ENCODE measurements at regions not wholly inside any gene's neighbourhood (a gene's known extent, or its start where the extent isn't known, plus 50 kb on each side); places are given as distances from the start of the nearest gene placed in this dataset.

DNA sequence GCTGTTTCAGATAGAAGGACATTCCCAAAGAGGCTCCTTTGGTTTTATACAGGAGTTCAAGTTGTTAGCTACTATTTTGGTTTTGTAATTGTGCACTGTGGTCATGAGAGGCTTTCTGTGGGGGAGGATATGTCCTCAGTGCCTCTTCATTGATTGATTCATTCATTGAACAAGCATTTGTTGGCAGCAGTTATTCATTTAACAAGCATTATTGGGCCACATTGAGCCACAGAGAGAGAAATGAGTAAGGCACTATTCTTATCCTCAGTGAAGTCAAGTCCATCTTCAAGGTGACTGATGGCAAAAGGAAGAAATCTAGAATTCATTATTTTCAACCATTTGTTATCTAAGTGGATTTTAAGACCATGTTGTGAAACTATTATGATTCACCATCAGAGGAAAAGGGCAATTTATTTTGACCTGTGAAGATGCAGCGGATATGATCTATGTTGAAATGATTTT, 697.2 kb upstream of the CITED2 start:
- Histone ChIP-seq H3K4me3 (ENCODE audit: low read depth, low read length, poor library complexity, severe bottlenecking) (no peak overlapping the region), H3K4me2 (ENCODE audit: low read length) (no peak overlapping the region), H3K9ac (ENCODE audit: low read length) (no peak overlapping the region), H3F3A (ENCODE audit: insufficient read depth, low read length) (no peaks in the 10 kb centered on the region), H3K36me3 (ENCODE audit: insufficient read depth, low read length) (no peaks in the 10 kb centered on the region), H3K4me1 (ENCODE audit: insufficient read depth, low read length, severe bottlenecking) (no peaks in the 10 kb centered on the region), H3K79me2 (ENCODE audit: insufficient read depth, low read length) (no peaks in the 10 kb centered on the region), H2AFZ (ENCODE audit: low read length) (no peak overlapping the region), H3K27me3 (ENCODE audit: insufficient read depth, low read length) (no peaks in the 10 kb centered on the region), H3K27ac (ENCODE audit: low read depth, low read length, poor library complexity, severe bottlenecking) (no peak overlapping the region), H4K20me1 (ENCODE audit: insufficient read depth, low read length) (no peaks in the 10 kb centered on the region), H3K9me3 (ENCODE audit: low read length) (no peaks in the 10 kb centered on the region), H3K9me2 (ENCODE audit: low read depth, low read length) (no peaks in the 10 kb centered on the region)
- TF ChIP-seq EZH2 (IDR thresholded peaks at IDR 0.05; ENCODE audit: borderline replicate concordance, low read length): no peak
- TF ChIP-seq, protein P1, sequence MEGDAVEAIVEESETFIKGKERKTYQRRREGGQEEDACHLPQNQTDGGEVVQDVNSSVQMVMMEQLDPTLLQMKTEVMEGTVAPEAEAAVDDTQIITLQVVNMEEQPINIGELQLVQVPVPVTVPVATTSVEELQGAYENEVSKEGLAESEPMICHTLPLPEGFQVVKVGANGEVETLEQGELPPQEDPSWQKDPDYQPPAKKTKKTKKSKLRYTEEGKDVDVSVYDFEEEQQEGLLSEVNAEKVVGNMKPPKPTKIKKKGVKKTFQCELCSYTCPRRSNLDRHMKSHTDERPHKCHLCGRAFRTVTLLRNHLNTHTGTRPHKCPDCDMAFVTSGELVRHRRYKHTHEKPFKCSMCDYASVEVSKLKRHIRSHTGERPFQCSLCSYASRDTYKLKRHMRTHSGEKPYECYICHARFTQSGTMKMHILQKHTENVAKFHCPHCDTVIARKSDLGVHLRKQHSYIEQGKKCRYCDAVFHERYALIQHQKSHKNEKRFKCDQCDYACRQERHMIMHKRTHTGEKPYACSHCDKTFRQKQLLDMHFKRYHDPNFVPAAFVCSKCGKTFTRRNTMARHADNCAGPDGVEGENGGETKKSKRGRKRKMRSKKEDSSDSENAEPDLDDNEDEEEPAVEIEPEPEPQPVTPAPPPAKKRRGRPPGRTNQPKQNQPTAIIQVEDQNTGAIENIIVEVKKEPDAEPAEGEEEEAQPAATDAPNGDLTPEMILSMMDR (IDR thresholded peaks at IDR 0.05; ENCODE audit: low read length): no peak

DNA sequence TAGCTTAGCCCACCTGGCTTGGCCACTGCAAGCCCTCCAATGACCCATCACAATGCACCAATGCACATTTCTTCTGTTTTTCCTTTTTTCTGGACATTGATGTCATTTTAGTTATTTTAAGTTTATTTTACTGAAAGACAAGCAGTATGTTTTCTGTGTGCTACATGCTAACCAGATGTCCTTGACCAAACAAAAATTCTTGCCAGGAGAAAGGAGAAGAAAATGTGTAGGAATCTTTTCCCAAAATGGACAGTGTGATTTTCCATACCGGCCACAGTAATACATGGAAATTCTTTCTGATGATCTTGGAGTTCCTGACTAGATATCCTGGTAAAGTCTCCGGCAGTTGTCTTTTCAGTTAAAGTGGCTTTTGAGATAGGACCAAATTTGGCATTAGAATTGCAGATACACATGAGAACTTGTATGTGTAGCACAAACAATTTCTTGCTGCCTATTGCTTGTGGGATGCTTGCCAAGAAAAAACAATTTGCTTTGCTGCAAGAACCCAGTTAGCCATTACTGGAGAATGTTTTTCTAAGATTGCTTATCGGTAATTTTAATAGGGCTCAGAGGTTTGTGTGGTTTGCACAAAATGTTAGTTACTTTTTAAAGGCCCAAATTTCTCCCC, 696.5 kb upstream of the CITED2 start:
- Histone ChIP-seq H4K20me1 (ENCODE audit: insufficient read depth, low read length) (no peaks in the 10 kb centered on the region), H3K9ac (ENCODE audit: low read length) (no peak overlapping the region), H2AFZ (ENCODE audit: low read length) (no peak overlapping the region), H3F3A (ENCODE audit: insufficient read depth, low read length) (no peaks in the 10 kb centered on the region), H3K27me3 (ENCODE audit: insufficient read depth, low read length) (no peaks in the 10 kb centered on the region), H3K79me2 (ENCODE audit: insufficient read depth, low read length) (no peaks in the 10 kb centered on the region), H3K4me3 (ENCODE audit: low read depth, low read length, poor library complexity, severe bottlenecking) (no peak overlapping the region), H3K27ac (ENCODE audit: low read depth, low read length, poor library complexity, severe bottlenecking) (no peak overlapping the region), H3K9me2 (ENCODE audit: low read depth, low read length) (no peaks in the 10 kb centered on the region), H3K4me1 (ENCODE audit: insufficient read depth, low read length, severe bottlenecking) (no peaks in the 10 kb centered on the region), H3K36me3 (ENCODE audit: insufficient read depth, low read length) (no peaks in the 10 kb centered on the region), H3K4me2 (ENCODE audit: low read length) (no peak overlapping the region), H3K9me3 (ENCODE audit: low read length) (no peaks in the 10 kb centered on the region)
- TF ChIP-seq, protein P1 (IDR thresholded peaks at IDR 0.05; ENCODE audit: low read length): no peak
- TF ChIP-seq EZH2 (IDR thresholded peaks at IDR 0.05; ENCODE audit: borderline replicate concordance, low read length): no peak

DNA sequence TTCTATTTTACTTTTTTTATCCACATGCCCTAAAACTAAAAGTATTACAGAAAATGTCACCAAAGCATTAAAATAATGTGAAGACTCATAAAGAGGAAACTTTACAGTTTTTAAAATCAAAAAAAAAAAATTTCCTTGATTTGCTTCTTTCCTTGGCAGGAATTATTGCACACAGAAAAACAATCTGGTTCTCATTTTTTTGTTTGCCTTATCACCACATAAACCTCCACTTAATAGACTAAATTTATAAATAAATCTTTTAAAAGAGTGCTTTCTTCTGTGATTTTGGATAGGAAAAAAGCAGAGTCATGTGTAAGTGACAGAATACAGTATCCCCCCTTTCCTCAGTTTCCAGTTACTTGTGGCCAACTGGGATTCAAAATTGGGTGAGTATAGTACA, 695.1 kb upstream of the CITED2 start:
- no peak overlapping the region for H2AFZ ChIP-seq (ENCODE audit: low read length)
- H3K9me2 ChIP-seq (ENCODE audit: low read depth, low read length): no peaks in the 10 kb centered on the region
- H3K27ac ChIP-seq (ENCODE audit: low read depth, low read length, poor library complexity, severe bottlenecking): no peak overlapping the region
- no peaks in the 10 kb centered on the region for H3K79me2 ChIP-seq (ENCODE audit: insufficient read depth, low read length)
- H4K20me1 ChIP-seq (ENCODE audit: insufficient read depth, low read length): no peaks in the 10 kb centered on the region
- TF ChIP-seq EZH2 (IDR thresholded peaks at IDR 0.05; ENCODE audit: borderline replicate concordance, low read length): no peak
- TF ChIP-seq, protein P1 (IDR thresholded peaks at IDR 0.05; ENCODE audit: low read length): no peak
- H3K4me2 ChIP-seq (ENCODE audit: low read length): no peak overlapping the region
- H3K4me3 ChIP-seq (ENCODE audit: low read depth, low read length, poor library complexity, severe bottlenecking): no peak overlapping the region
- no peaks in the 10 kb centered on the region for H3F3A ChIP-seq (ENCODE audit: insufficient read depth, low read length)
- H3K9me3 ChIP-seq (ENCODE audit: low read length): no peaks in the 10 kb centered on the region
- H3K36me3 ChIP-seq (ENCODE audit: insufficient read depth, low read length): no peaks in the 10 kb centered on the region
- no peak overlapping the region for H3K9ac ChIP-seq (ENCODE audit: low read length)
- no peaks in the 10 kb centered on the region for H3K4me1 ChIP-seq (ENCODE audit: insufficient read depth, low read length, severe bottlenecking)
- H3K27me3 ChIP-seq (ENCODE audit: insufficient read depth, low read length): no peaks in the 10 kb centered on the region
